ENCODE measurements at regions not wholly inside any gene's neighbourhood (a gene's known extent, or its start where the extent isn't known, plus 50 kb on each side); places are given as distances from the start of the nearest gene placed in this dataset.
"Not testable (repeated sequence)": the region's sequence is repeated elsewhere in the genome, so short reads cannot be mapped to it uniquely, and the experiment has no call there.

GRCh38 chr2:7648221-7648795 lies 731.1 kb downstream of the RNF144A start:
- Mint-ChIP-seq H3K9me3 (peaks cover 8% of the 10 kb centered on the region), H3K36me3 (no peaks in the 10 kb centered on the region), H3K4me1 (no peaks in the 10 kb centered on the region), H3K27ac (no peak overlapping the region), H3K4me3 (no peak overlapping the region), H3K27me3 (no peaks in the 10 kb centered on the region)
- no peak for ATAC-seq

GRCh38 chr2:7649461-7650228 lies 732.4 kb downstream of the RNF144A start:
- no peaks in the 10 kb centered on the region for H3K4me1 Mint-ChIP-seq
- peaks cover 8% of the 10 kb centered on the region for H3K9me3 Mint-ChIP-seq
- no peak overlapping the region for H3K4me3 Mint-ChIP-seq
- no peaks in the 10 kb centered on the region for H3K27me3 Mint-ChIP-seq
- ATAC-seq = no peak
- no peaks in the 10 kb centered on the region for H3K36me3 Mint-ChIP-seq
- H3K27ac Mint-ChIP-seq = no peak overlapping the region

- Mint-ChIP-seq H3K4me1 (no peaks in the 10 kb centered on the region), H3K27ac (no peak overlapping the region), H3K4me3 (no peak overlapping the region), H3K9me3 (peaks cover 6% of the 10 kb centered on the region), H3K27me3 (peaks cover 3% of the 10 kb centered on the region), H3K36me3 (no peaks in the 10 kb centered on the region)
- ATAC-seq = no peak
Measured at GRCh38 chr2:7653617-7654016, 736.4 kb downstream of the RNF144A start.

GRCh38 chr2:7655629-7656028 lies 738.4 kb downstream of the RNF144A start:
- H3K27ac Mint-ChIP-seq = no peak overlapping the region
- ATAC-seq = no peak
- peaks cover 13% of the 10 kb centered on the region for H3K27me3 Mint-ChIP-seq
- H3K9me3 Mint-ChIP-seq = peaks cover 5% of the 10 kb centered on the region
- H3K36me3 Mint-ChIP-seq = no peaks in the 10 kb centered on the region
- H3K4me1 Mint-ChIP-seq = no peaks in the 10 kb centered on the region
- H3K4me3 Mint-ChIP-seq = no peak overlapping the region

- not testable (repeated sequence) for H3K4me3 Mint-ChIP-seq, H3K9me3 Mint-ChIP-seq, ATAC-seq, H3K27ac Mint-ChIP-seq, H3K4me1 Mint-ChIP-seq, H3K36me3 Mint-ChIP-seq
- H3K27me3 Mint-ChIP-seq = peaks cover 15% of the 10 kb centered on the region
Measured at GRCh38 chr2:7657526-7657925, 740.3 kb downstream of the RNF144A start.

- no peak for ATAC-seq
- no peaks in the 10 kb centered on the region for H3K4me1 Mint-ChIP-seq
- H3K4me3 Mint-ChIP-seq = no peak overlapping the region
- no peaks in the 10 kb centered on the region for H3K36me3 Mint-ChIP-seq
- H3K27me3 Mint-ChIP-seq = peaks cover 15% of the 10 kb centered on the region
- peaks cover 2% of the 10 kb centered on the region for H3K9me3 Mint-ChIP-seq
- H3K27ac Mint-ChIP-seq = no peak overlapping the region
Measured at GRCh38 chr2:7658486-7658885, 741.3 kb downstream of the RNF144A start.

- H3K27ac Mint-ChIP-seq = no peak overlapping the region
- no peak for ATAC-seq
Measured at GRCh38 chr2:7660816-7661215, 743.6 kb downstream of the RNF144A start.

GRCh38 chr2:7661502-7661901 lies 744.3 kb downstream of the RNF144A start:
- Mint-ChIP-seq H3K4me1 (no peaks in the 10 kb centered on the region), H3K9me3 (peaks cover 2% of the 10 kb centered on the region), H3K4me3 (no peak overlapping the region), H3K36me3 (no peaks in the 10 kb centered on the region), H3K27ac (no peak overlapping the region), H3K27me3 (peaks cover 15% of the 10 kb centered on the region)
- ATAC-seq = no peak

More at GRCh38 chr2:7660816-7661215, 743.6 kb downstream of the RNF144A start:
- H3K4me3 Mint-ChIP-seq = no peak overlapping the region
- peaks cover 2% of the 10 kb centered on the region for H3K9me3 Mint-ChIP-seq
- H3K4me1 Mint-ChIP-seq = no peaks in the 10 kb centered on the region
- no peaks in the 10 kb centered on the region for H3K36me3 Mint-ChIP-seq
- peaks cover 15% of the 10 kb centered on the region for H3K27me3 Mint-ChIP-seq

GRCh38 chr2:7665880-7666279 lies 748.7 kb downstream of the RNF144A start:
- ATAC-seq = no peak
- H3K36me3 Mint-ChIP-seq = no peaks in the 10 kb centered on the region
- H3K4me3 Mint-ChIP-seq = no peak overlapping the region
- H3K9me3 Mint-ChIP-seq = no peaks in the 10 kb centered on the region
- H3K27ac Mint-ChIP-seq = no peak overlapping the region
- H3K27me3 Mint-ChIP-seq = no peaks in the 10 kb centered on the region
- no peaks in the 10 kb centered on the region for H3K4me1 Mint-ChIP-seq

- Mint-ChIP-seq H3K27me3 (no peaks in the 10 kb centered on the region), H3K4me1 (no peaks in the 10 kb centered on the region), H3K27ac (no peak overlapping the region), H3K4me3 (no peak overlapping the region), H3K9me3 (no peaks in the 10 kb centered on the region), H3K36me3 (no peaks in the 10 kb centered on the region)
- ATAC-seq = no peak
Measured at GRCh38 chr2:7666596-7667259, 749.5 kb downstream of the RNF144A start.

- H3K27ac Mint-ChIP-seq = no peak overlapping the region
- no peaks in the 10 kb centered on the region for H3K27me3 Mint-ChIP-seq
- no peaks in the 10 kb centered on the region for H3K36me3 Mint-ChIP-seq
- H3K4me1 Mint-ChIP-seq = no peaks in the 10 kb centered on the region
- no peak for ATAC-seq
- no peaks in the 10 kb centered on the region for H3K9me3 Mint-ChIP-seq
- H3K4me3 Mint-ChIP-seq = no peak overlapping the region
Measured at GRCh38 chr2:7667260-7667757, 750.1 kb downstream of the RNF144A start.

GRCh38 chr2:7670905-7671641 lies 753.9 kb downstream of the RNF144A start:
- no peak for ATAC-seq
- H3K27me3 Mint-ChIP-seq = no peaks in the 10 kb centered on the region
- H3K36me3 Mint-ChIP-seq = no peaks in the 10 kb centered on the region
- H3K9me3 Mint-ChIP-seq = no peaks in the 10 kb centered on the region
- H3K4me3 Mint-ChIP-seq = no peak overlapping the region
- H3K27ac Mint-ChIP-seq = no peak overlapping the region
- no peaks in the 10 kb centered on the region for H3K4me1 Mint-ChIP-seq

- no peak overlapping the region for H3K27ac Mint-ChIP-seq
- H3K9me3 Mint-ChIP-seq = no peaks in the 10 kb centered on the region
- H3K4me3 Mint-ChIP-seq = no peak overlapping the region
- no peaks in the 10 kb centered on the region for H3K36me3 Mint-ChIP-seq
- H3K4me1 Mint-ChIP-seq = no peaks in the 10 kb centered on the region
- no peak for ATAC-seq
- H3K27me3 Mint-ChIP-seq = peaks cover 7% of the 10 kb centered on the region
Measured at GRCh38 chr2:7672027-7672684, 754.9 kb downstream of the RNF144A start.

GRCh38 chr2:7672685-7673071 lies 755.5 kb downstream of the RNF144A start:
- no peak overlapping the region for H3K4me3 Mint-ChIP-seq
- H3K27me3 Mint-ChIP-seq = peaks cover 7% of the 10 kb centered on the region
- H3K27ac Mint-ChIP-seq = no peak overlapping the region
- no peaks in the 10 kb centered on the region for H3K36me3 Mint-ChIP-seq
- no peaks in the 10 kb centered on the region for H3K9me3 Mint-ChIP-seq
- no peaks in the 10 kb centered on the region for H3K4me1 Mint-ChIP-seq
- ATAC-seq = no peak

GRCh38 chr2:7673101-7673500 lies 755.9 kb downstream of the RNF144A start:
- Mint-ChIP-seq H3K4me3 (no peak overlapping the region), H3K9me3 (no peaks in the 10 kb centered on the region), H3K36me3 (no peaks in the 10 kb centered on the region), H3K4me1 (no peaks in the 10 kb centered on the region), H3K27me3 (peaks cover 7% of the 10 kb centered on the region), H3K27ac (no peak overlapping the region)
- no peak for ATAC-seq
